GM19467 (cell line): ENCODE measurements at regions not wholly inside any gene's neighbourhood (a gene's known extent, or its start where the extent isn't known, plus 50 kb on each side); places are given as distances from the start of the nearest gene placed in this dataset.
"Not testable (repeated sequence)": the region's sequence is repeated elsewhere in the genome, so short reads cannot be mapped to it uniquely, and the experiment has no call there.

ENCODE experiments used
- ATAC-seq: cut with Tn5 transposase; IDR thresholded peaks from one replicate; pipeline ENCODE4 v1.9.1; 2021; ENCODE audit warnings: mild to moderate bottlenecking, moderate library complexity; ENCODE audit not compliant: unreplicated experiment

DNA sequence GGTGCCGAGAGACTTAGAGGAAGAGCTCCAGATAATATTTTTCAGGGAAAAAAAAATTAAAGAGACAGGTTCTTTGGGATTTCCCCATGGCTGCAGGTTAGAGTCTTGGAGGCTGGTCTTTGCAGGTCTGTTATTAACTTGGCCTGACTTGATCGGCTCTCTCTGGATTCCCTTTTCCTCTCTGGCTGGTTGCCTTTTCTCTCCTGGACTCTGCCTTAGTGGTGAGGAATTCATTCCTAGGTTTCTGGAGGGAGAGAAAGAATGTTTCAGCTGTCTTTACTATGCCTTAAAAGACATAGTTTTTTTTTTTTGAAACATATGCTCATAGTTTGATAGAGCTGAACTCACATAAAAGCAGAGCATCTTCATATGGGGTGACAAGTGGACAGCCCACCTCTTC lies 336.3 kb downstream of the BMP4 start:
- no peak for ATAC-seq

DNA sequence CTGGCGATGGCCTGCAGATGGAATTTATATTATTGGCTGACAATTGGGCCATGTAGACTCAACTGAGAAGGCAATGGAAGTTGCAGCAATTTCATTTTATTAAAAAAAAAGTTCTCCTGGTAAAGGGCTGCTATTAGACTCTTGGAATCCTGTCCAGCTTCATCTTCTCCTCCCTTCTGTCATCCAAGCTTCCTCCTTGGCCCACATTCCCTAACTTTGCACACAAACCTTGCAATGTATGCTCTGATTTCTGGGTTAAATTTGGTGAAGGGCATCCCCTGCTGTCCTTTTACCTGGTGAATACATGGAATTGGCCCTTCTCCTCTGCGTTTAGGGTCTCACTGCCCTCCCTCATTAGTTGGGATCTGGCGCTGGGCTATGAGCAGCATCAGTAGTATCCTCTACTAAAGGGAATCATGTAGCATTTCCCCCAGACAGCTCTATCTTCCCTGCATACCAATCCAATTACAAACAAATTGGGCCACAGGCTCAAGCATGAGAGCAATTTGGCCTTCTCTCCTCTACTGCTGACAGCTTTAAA lies 336.9 kb downstream of the BMP4 start:
- ATAC-seq: no peak

DNA sequence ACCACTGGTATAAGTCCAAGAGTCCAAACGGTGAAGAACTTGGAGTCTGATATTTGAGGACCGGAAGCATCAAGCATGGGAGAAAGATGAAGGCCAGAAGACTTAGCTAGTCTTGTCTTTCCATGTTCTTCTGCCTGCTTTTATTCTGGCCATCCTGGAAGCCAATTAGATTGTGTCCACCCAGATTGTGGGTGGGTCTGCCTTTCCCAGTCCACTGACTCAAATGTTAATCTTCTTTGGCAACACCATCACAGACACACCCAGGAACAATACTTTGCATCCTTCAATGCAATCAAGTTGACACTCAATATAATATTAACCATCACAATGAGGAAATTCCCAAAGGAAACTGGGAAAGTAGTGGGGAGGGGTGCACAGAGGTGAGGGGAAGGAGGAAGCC lies 340.1 kb downstream of the BMP4 start:
- ATAC-seq: not testable (repeated sequence)

DNA sequence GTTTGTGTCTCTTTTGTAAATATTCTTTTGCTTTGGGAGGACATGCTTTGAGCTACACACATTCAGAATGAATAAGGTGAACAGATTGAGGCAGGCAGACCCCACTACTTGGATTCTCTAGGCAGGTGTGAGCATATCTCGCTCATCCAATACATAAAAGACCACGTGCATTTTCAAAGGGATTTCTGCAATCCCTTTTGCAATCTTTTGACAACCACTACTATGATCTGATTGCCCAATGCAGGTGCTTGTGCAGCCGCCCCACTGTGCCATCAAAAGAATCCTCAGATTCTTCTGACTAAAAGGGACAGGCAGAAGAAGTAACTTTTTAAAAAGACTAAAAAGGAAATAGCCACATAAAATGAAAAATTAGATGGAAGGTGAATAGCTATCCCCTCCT lies 341.4 kb downstream of the BMP4 start:
- no peak for ATAC-seq

DNA sequence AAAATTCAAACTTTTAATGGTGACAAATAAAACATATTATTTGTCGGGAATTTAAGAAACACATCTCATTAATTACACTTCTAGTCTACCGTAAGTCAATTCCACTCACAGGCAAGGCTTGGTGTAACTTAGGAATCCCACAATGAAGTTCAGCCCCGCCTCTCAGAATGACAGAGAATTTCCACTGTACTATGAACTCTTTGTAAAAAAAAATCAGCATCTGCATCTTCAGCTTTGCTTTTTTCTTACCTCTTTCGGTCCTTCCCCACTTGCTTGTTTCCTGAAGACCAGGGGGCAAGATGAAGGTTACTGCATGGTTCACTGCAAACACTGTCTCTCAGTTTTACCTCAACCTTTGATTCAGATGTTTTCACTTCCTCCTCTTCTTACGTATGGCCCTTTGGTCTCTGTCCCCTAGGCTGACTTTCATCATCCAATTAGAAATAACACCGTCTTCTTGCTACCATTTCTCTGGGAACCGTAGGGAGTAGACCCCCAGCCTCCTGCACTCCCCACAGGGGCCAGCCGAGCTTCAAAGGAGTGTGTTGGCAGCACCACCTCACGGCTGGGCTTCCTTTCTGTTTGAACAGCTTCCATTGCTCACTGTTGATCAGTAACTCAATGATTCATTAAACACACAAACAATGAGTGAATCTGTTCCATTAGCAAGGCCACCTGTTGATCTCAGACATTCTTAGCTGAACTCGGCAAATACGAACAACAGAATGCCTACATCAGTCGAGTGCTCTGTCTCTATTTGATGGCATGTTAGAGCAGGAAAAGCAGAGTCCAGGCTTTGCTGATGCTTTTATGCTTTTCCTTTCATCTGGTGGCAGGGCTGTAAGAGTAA lies 343.0 kb downstream of the BMP4 start:
- ATAC-seq: peak; percentile 94

DNA sequence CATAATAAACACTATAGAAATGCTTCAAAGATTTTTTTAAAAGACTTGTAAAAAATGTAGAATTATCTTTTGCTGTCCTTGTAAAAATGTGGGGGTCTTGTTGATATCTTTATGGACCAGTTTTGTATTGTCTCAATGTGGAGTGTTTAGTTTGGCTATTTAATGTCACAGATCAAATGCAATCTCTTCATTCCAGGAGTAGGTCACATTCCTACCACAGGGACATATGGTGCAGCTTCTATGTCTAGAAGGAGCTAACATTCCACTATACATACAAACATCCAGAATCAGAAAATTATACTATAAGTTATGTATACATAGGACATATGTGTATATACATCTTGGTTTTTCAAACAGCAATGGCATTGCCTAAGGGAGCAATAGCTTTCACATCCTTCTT lies 345.7 kb downstream of the BMP4 start:
- no peak for ATAC-seq

DNA sequence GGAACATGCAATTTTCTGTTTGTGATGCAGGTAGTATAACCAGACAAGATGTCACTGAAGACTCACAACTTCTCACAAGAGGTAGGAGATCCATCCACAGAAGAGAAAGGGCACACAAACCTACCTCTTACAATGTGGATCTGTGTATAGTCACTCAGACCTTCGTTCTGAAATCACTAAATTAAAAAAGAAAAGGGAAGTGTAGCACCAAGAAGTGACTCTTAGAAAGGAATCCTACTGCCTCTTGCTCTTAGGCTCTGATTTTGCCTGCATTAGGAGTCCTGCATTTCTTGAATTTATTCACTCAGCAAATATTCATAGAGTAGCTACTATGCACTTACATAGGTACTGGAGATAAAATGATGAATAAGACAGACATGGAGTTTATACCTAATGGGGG lies 347.6 kb downstream of the BMP4 start:
- no peak for ATAC-seq

DNA sequence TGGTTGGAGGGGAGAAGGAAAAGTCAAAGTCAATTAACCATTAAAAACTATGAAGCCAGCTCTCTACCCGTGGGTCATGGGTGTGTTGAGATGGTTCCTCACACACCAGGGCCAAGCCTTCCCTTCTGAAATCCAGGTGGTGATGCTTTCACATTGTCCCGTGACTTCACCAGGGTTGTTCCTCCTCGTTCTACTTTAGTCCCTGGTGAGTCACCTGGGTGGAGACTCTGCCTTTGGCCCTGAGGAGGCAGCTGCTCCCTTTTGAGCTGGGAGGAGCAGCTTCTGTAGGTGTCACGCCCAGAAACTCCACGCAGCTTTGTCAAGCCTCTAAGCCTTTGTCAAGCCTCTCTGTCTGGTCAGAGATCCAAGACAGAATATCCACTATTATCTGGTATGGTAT lies 348.3 kb downstream of the BMP4 start:
- no peak for ATAC-seq

DNA sequence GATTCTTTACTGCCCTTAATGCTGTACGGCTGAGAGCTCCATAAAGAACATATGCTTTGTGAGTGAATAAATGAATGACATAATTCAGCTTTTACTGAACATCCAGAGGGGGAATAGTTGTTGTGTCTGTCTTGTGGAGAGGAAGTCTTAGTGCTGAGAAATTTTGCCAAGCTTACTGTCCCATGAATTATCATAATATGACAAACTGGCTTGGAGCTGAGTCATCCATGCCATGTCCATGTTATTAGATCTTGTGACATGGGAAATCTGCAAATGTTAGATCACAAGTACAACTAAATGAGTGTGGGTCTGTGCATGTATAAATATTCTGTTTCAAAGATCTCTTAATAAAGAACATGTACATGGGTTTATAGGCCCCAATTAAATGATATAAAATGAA lies 350.4 kb downstream of the BMP4 start:
- ATAC-seq: no peak

DNA sequence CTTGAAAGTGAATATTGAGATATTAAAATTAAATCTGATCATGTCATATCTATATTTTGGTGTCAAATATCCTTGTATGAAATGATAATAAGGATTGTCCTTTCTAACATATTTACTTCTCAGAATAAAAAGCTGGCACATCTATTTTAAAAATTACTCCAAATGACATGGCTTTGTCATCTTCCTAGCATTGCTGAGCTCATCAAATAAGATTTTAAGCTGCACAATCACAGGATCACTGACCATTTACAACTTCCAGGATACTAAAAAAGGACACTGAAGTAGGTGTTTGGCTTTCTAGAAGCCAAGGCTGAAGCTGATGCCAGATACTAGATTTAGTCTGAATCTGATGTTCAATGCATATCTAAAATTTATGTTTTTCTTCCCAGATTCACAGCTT lies 351.1 kb downstream of the BMP4 start:
- no peak for ATAC-seq

DNA sequence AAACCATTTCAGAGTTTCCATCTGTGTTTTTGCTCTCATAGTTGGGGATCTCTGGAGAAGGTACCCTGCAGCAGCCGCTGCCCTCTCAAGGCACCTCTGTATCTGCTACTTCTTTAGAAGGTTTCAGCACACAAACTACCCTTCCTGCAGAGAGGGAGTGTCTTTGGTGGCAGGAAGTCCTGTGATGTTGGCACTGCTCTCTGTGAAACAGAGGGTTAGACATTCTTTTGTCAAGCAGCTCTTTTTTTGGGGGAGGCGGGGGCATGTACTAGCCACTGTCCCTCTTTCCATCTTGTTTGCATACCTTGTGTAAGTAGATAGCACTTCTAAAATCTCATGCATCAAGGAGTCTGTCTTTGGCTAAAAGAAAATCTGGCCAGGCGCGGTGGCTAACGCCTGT lies 352.6 kb downstream of the BMP4 start:
- no peak for ATAC-seq

DNA sequence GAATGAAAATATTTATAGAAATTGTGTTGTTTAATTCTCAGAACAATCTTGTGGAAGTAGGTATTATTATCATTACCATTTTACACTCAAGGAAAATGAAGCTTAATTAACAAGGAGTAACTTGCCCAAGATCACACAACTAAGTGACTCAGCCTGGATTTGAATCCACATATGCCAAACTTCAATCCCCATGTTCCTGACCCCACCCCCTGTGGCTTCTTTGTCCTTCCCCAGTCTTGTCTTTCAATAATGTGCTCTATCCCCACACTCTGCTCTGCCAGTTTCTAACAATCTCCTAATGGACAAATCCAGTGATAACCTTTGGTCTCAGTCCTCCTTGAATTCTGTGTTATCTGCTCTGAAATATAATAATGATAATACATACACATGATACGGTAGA lies 355.2 kb downstream of the BMP4 start:
- no peak for ATAC-seq

DNA sequence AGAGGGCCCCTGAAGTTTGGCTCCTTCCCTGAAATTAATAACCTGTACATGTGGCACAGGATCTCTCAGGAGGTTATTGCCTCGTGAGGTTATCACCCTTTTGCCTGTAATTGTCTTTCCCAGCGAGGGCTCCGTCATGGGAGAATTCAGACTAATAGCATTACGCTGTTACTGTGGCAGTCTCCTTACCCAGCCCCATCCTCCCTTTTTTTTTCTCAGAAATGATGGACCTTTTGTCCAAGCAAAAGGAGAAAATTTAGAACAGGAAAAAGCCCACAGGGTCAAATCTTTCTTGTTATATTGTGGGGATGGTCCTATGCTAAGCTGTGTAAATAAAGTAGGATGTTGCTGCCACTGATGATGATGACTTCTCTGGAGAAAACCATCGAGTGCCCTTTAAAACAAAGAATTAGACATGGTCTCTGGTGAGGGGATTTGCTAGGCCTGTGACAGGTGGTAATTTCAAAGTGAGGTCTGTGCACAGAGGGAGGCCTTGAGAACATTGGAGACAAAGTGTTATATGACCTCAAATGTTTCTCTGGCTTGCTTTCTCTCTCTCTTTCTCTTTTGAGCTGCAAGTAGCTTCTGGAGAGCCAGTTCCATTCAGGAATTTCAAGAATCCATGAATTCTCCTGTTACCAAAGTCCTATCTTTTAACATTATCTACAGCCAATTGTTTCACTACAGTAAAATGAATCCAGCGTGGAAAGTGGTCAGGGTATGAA lies 357.2 kb downstream of the BMP4 start:
- ATAC-seq: no peak

DNA sequence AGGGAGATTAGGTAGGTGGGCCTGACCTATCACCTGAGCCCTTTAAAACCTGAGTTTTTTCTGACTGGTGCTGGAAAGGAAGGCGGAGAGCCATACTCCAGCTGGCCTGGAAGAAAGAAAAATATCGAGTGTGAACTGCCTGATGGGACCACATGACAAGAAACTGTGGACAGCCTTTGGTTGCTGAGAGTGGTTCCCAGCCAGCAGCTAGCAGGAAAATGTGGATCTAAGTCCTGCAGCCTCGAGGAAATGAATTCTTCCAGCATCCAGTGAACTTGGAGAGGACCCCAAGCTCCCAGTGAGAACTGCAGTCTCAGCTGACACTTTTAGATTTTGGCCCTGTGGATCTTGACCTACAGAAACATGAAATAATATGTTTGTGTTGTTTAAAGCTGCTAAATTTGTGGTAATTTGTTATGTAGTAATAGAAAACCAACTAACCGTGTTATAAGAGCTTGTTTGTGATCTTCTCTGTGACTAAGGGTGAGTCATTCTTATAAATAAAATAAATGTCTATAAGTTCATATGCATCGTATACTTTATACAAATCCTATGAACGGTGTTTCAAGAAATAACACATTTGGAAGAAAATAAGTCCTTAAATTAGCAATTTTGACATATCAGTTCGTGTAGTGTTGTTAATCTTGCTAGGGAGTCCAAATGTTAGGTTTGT lies 359.6 kb downstream of the BMP4 start:
- no peak for ATAC-seq

DNA sequence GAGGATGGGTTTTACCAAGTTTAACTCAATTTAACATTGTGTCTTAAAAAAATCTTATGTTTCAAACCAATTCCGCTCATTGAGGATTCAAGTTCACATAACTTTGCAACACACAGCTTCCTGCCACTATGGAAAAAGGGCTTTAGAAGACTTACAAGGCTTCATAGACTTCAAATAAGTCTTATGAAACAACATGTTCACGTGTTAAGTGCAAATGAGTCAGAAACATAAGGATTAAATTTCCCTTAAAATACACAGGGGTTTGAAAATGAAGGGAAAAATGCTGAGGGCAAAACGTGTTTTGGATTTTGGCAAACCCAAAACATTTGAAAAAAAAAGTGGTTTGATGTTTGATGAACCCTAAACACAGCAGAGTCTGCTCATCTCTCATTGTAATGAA lies 364.8 kb downstream of the BMP4 start:
- ATAC-seq: no peak

DNA sequence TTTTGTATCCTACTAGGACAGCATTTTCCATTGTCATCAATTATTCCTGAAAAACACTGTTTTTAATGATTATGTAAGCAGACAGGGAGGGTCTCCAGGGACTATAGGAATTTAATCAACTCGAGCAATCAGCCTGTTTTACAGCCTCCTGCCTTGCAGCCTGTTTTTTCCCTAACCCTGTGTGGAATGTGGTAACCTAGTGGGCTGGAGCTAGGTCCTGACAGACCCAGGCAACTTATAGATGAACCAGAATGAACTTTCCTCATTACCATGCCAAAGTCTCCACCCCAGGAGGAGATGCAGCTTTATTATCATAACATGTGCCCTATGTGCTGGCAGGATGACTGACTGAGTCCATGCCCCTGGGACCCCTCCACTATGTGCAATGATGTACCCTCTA lies 375.1 kb downstream of the BMP4 start:
- ATAC-seq: no peak

DNA sequence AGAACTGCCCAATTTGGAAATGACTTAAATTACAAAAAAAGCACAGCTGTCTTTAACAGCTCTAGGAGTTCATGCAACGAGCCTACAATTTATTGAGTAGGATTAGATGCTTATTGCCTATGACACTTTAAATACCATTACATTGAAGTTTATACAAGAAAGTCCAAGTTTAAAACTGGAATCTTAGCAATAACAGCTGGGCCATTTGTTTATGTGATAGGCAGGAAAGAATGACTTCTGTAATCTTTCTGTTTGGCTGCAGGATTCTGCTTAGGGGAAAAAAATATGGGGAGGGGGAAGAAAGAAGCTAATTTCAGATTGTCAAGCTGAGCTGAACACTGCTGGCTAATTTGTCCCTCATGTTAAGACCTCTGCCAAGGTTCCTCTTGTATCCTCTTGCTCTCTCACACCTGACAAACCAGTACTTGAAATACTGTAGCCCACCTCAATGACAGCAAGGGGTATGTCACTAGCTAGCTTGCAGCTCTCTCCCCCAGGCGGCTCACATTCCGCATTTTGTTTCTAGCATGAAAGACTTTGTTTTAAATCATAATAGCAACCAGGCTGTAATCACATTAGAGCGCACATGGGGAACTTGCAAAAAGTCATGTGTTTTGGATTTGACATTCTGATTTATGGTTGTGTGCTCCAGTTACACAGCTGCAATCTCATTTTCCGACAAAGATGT lies 384.8 kb downstream of the BMP4 start:
- no peak for ATAC-seq

DNA sequence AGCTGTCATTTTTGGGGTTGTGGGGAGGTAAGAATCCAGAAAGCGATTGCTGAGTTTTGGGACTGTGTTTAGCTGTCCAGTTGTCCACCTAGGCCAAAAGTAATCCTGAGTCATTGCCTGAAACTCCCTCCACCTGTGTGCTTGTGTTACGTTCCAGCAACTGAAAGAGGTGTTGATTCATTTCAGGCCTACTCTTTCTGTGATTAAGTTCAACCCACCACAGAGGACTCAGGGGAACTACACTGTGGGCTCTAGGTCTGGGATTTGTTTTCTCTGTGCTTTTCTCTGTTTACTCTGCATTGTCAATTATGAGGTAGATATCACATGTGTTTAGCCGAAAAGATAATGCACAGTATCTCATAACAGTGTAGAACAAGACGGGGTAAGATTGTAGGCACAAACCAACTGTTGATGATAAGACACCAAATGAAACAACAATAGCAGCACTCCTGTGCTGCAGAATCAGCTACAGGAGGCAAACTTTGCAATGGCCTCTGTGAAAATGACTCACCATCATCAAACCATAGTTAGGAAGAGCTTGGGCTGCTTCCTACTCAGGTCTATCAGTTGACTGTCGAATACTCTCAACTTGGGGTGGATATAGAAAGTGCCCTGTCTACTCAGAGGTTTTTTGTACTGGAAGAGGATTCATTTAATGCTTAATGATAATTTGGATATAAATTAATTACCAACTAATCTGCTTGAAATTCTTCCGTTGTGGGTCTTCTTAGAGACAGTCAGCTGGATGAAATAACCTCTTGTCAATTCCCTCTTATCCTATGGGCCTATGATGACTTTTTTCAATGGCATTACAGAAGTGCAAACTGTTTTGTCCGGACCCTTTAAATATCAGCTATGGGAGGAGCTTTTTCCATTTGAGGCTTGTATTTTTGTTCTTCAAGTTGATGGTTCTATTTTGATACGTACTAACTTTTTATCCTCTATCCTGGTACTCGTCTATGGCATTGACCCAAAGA lies 385.9 kb downstream of the BMP4 start:
- ATAC-seq: peak; percentile 87

DNA sequence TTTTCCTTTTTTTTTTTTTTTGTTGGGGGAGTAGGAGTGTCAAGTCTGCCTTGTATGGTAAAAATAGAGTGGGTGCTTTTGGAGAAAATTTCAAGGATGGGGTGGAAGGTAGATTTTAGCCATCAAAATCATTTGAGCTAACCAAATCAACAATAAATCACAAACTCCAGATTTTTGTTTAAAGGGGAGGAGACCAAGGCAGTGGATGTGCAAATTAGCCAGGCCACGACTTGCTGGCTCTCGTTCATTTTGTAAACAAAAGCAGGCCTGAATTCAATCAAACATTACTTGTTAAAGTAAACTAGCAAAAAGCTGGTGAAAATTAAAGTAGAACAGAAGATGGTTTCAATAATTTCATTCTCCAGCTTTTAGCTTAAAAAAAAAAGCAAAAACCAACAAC lies 387.2 kb downstream of the BMP4 start:
- no peak for ATAC-seq

DNA sequence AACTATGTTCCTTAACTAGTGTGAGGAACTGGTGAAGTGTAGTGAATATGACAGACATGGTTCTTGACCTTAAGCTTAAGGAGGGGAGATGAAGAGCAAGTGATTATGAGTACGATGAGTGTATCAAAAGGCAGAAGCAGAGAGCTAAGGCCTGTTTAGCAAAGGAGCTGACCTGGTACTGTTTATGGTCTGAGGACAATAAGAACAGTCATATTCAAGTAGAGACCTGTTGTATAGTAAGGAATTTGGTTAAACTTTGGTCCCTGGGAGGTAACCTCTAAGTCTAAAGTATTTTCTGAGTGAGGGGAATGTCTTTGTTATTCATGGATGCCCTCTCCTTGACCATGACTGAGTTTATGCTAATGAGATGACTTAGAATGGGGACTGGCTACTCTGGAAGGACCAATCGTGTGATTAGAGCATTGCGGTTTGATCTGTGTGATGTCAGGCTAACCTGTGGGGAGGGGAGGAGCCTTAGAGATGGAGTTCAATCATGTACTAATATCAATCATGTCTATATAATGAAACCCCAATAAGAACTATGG lies 389.3 kb downstream of the BMP4 start:
- no peak for ATAC-seq
